Heart right ventricle (tissue), 16 donors: ENCODE measurements at regions not wholly inside any gene's neighbourhood (a gene's known extent, or its start where the extent isn't known, plus 50 kb on each side); places are given as distances from the start of the nearest gene placed in this dataset.

Experiments
- ATAC-seq, 8 donors: fragments of 200-7000 bp; cut with Tn5 transposase; one replicate each; pipeline ENCODE4 v1.9.1; 2020; ENCODE audit warnings: mild to moderate bottlenecking in 8 of 8, moderate library complexity in 8 of 8, moderate number of reproducible peaks in 1 of 8
- DNase-seq, 2 donors: peaks; one replicate each; pipeline ENCODE4 v3.0.0-alpha.2; 2020
- H3K27ac ChIP-seq, 10 donors: fragments of 200-600 bp; sonication (generic) in 2 of 10; one replicate each; pipeline versions ENCODE4 v1.5.0 to v1.8.0; 2020 to 2022; ENCODE audit warnings: mild to moderate bottlenecking in 3 of 10
- H3K27me3 ChIP-seq, 7 donors: fragments of 200-600 bp; one replicate each; pipeline ENCODE4 v1.8.0; 2021 to 2022; ENCODE audit warnings: mild to moderate bottlenecking in 2 of 7
- H3K36me3 ChIP-seq, 9 donors: fragments of 200-600 bp; sonication (generic) in 1 of 9; one replicate each; pipeline versions ENCODE4 v1.5.0 to v1.8.0; 2020 to 2022; ENCODE audit warnings: mild to moderate bottlenecking in 2 of 9
- H3K4me1 ChIP-seq, 9 donors: fragments of 200-600 bp; sonication (generic) in 1 of 9; one replicate each; pipeline versions ENCODE4 v1.5.0 to v1.8.0; 2020 to 2022; ENCODE audit warnings: mild to moderate bottlenecking in 4 of 9
- H3K4me3 ChIP-seq, 10 donors: fragments of 200-600 bp; sonication (generic) in 2 of 10; one replicate each; pipeline versions ENCODE4 v1.5.0 to v1.8.0; 2020 to 2022; ENCODE audit warnings: mild to moderate bottlenecking in 7 of 10, moderate library complexity in 2 of 10
- H3K9me3 ChIP-seq, 11 donors: fragments of 200-600 bp in 10 of 11; sonication (generic) in 2 of 11; one replicate each; pipeline versions ENCODE4 v1.5.0 to v1.8.0; 2013 to 2022; ENCODE audit warnings: mild to moderate bottlenecking in 2 of 11, control low read depth in 1 of 11, moderate library complexity in 1 of 11
- CTCF ChIP-seq, 9 donors: fragments of 200-600 bp; sonication (generic) in 2 of 9; IDR thresholded peaks; one replicate each; pipeline versions ENCODE4 v1.5.0 to v1.8.0; 2021 to 2022; ENCODE audit warnings: antibody characterized with exemption in 9 of 9, mild to moderate bottlenecking in 5 of 9, moderate library complexity in 1 of 9
- WGBS, 2 donors: extraction: QIAGEN DNeasy Blood & Tissue Kit; methylation state at CpG; one replicate each; pipeline ENCODE4 v1.1.7; 2013; ENCODE audit warnings: inconsistent platforms in 1 of 2; 5-methylcytosine and 5-hydroxymethylcytosine counted together
- intact Hi-C, 10 donors: fragments of 100-400 bp; cut with DNase I; formaldehyde crosslinking; loops; one replicate each; pipeline versions ENCODE4 v1.11.1 to v1.14.2; 2022
- donor health status: Arrhythmogenic right ventricular cardiomyopathy.
- donor health status: ischemic (EF 13 %, LVEDD 7.1; RV severe dilation, severe dysfunction).
- donor health status: healthy with polysubstance abuse.
- donor health status: DM: no; HTN: yes; CAD: no.
- donor health status: DM: no; HTN: no; CAD: no.
- donor health status: ischemic (EF 25% LVEDD 6.9; RV normal size, moderate dysfunction).
- donor health status: ischemic (EF 25% LVEDD 5.7; RV mildly dilated, moderate dysfunction).
- donor health status: healthy.
- donor health status: DM: yes; HTN: yes; CAD: no.
- donor health status: Ischemic cardiomyopathy.
- donor health status: ischemic (EF 35%, LVEDD 5.7; RV mildly dilated, moderate dysfunction).
- donor health status: nonischemic (EF 11% LVEDD 7.7; RV severe dilation, severe dysfunction).
- donor health status: DM: yes; HTN: yes; CAD: no.
- donor health status: PGD.
- donor health status: ischemic (EF 29% LVEDD 5.4; RV normal size, mild dysfunction).
- donor health status: nonischemic (EF 23%, LVEDD 6.1; RV moderate dilation, normal function).

- ATAC-seq = no peak
- TF ChIP-seq CTCF (IDR thresholded peaks at IDR 0.05) = no peak
These were observed 326.1 kb upstream of the NCAM1 start for GRCh38 chr11:112634995-112635737.

GRCh38 chr11:112637076-112637475 is 324.1 kb upstream of the NCAM1 start:
- intact Hi-C loops = no loop called here
- ATAC-seq (no peak), DNase-seq (no peak)
- H3K4me1 ChIP-seq = no peaks in the 10 kb centered on the region
- no peak overlapping the region for H3K27ac ChIP-seq
- H3K9me3 ChIP-seq = peaks cover 0 to 35% (median 16%) of the 10 kb centered on the region in 11 donors
- no peaks in the 10 kb centered on the region for H3K36me3 ChIP-seq
- no peak for TF ChIP-seq CTCF (IDR thresholded peaks at IDR 0.05)
- no peak overlapping the region for H3K4me3 ChIP-seq
- WGBS, 2 donors = 69 to 73% methylated on average over 2 of the region's 2 CpGs
- H3K27me3 ChIP-seq = peaks cover 0 to 11% (median 0%) of the 10 kb centered on the region in 7 donors

More at GRCh38 chr11:112634995-112635737, 326.1 kb upstream of the NCAM1 start:
- Histone ChIP-seq H3K36me3 (no peaks in the 10 kb centered on the region), H3K4me3 (no peak overlapping the region), H3K27ac (no peak overlapping the region), H3K27me3 (peaks cover 0 to 11% (median 0%) of the 10 kb centered on the region in 7 donors), H3K4me1 (peaks cover 0 to 6% (median 0%) of the 10 kb centered on the region in 9 donors), H3K9me3 (peaks cover 0 to 20% (median 14%) of the 10 kb centered on the region in 11 donors)
- intact Hi-C loops = no loop called here
- 62 to 69% methylated on average over 8 of the region's 8 CpGs for WGBS, 2 donors
- DNase-seq = no peak

GRCh38 chr11:112637876-112638275 is 323.3 kb upstream of the NCAM1 start:
- no peak for ATAC-seq
- intact Hi-C loops = no loop called here
- no peak for TF ChIP-seq CTCF (IDR thresholded peaks at IDR 0.05)

GRCh38 chr11:112639469-112639868 is 321.8 kb upstream of the NCAM1 start:
- Histone ChIP-seq H3K9me3 (peaks cover 0 to 58% (median 23%) of the 10 kb centered on the region in 11 donors), H3K27ac (no peak overlapping the region), H3K4me3 (no peak overlapping the region), H3K27me3 (peaks cover 0 to 11% (median 0%) of the 10 kb centered on the region in 7 donors), H3K36me3 (no peaks in the 10 kb centered on the region), H3K4me1 (no peaks in the 10 kb centered on the region)
- ATAC-seq = no peak
- TF ChIP-seq CTCF (IDR thresholded peaks at IDR 0.05) = no peak
- no peak for DNase-seq
- intact Hi-C loops = no loop called here

More at GRCh38 chr11:112637876-112638275, 323.3 kb upstream of the NCAM1 start:
- Histone ChIP-seq H3K36me3 (no peaks in the 10 kb centered on the region), H3K27ac (no peak overlapping the region), H3K4me3 (no peak overlapping the region), H3K27me3 (peaks cover 0 to 11% (median 0%) of the 10 kb centered on the region in 7 donors), H3K4me1 (no peaks in the 10 kb centered on the region), H3K9me3 (peaks cover 0 to 43% (median 17%) of the 10 kb centered on the region in 11 donors)
- DNase-seq = no peak
